ENCODE measurements at regions not wholly inside any gene's neighbourhood (a gene's known extent, or its start where the extent isn't known, plus 50 kb on each side); places are given as distances from the start of the nearest gene placed in this dataset.

DNA sequence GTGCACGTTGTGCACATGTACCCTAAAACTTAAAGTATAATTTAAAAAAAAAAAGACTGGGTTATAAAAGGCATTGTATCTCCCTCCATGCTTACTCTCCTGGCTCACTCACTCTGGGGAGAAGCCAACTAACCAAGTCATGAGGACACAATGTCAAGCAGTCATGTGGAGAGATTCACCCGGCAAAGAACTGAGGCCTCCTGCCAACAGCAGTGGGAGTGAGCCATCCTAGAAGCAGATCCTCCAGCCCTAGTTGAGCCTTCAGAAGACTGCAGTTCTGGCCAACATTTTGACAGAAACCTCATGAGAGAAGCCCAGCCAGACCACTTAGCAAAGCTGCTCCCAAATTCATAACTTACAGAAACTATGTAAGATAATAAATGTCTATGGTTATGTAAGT, 521.7 kb upstream of the FZD8 start:
- ChIA-PET SMC1A (ENCODE audit: uncharacterized antibody, unreplicated experiment) (no interaction called here), POLR2A (no interaction called here), CTCF (no interaction called here), RAD21 (ENCODE audit: unreplicated experiment) (no interaction called here)
- intact Hi-C loops (cut with micrococcal nuclease; ENCODE audit: unreplicated experiment): no loop called here
- no TSS peak for BruUV-seq (replicated peaks)
- H3K4me3 ChIP-seq: no peak overlapping the region
- no peaks in the 10 kb centered on the region for H3K4me1 ChIP-seq (ENCODE audit: control insufficient read depth, insufficient read depth, low read length)
- FAIRE-seq (no peak), ATAC-seq (no peak), DNase-seq (ENCODE audit: low read depth, low spot score) (no peak)
- no peaks in the 10 kb centered on the region for H3K27me3 ChIP-seq (replicated peaks in 1 of 2; ENCODE audit: control insufficient read depth in 2 of 2, insufficient read depth in 2 of 2, low read length in 1 of 2)
- in situ Hi-C loops (cut with MboI): no loop called here
- H3K36me3 ChIP-seq (ENCODE audit: control insufficient read depth in 2 of 2, insufficient read depth in 2 of 2, low read length in 1 of 2): no peaks in the 10 kb centered on the region
- no peak for TF ChIP-seq KDM1A (IDR thresholded peaks at IDR 0.05; ENCODE audit: borderline replicate concordance)
- TF ChIP-seq, protein P1, sequence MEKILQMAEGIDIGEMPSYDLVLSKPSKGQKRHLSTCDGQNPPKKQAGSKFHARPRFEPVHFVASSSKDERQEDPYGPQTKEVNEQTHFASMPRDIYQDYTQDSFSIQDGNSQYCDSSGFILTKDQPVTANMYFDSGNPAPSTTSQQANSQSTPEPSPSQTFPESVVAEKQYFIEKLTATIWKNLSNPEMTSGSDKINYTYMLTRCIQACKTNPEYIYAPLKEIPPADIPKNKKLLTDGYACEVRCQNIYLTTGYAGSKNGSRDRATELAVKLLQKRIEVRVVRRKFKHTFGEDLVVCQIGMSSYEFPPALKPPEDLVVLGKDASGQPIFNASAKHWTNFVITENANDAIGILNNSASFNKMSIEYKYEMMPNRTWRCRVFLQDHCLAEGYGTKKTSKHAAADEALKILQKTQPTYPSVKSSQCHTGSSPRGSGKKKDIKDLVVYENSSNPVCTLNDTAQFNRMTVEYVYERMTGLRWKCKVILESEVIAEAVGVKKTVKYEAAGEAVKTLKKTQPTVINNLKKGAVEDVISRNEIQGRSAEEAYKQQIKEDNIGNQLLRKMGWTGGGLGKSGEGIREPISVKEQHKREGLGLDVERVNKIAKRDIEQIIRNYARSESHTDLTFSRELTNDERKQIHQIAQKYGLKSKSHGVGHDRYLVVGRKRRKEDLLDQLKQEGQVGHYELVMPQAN (conservative IDR thresholded peaks at IDR 0.05): no peak
- TF ChIP-seq SIX5 (IDR thresholded peaks at IDR 0.05; ENCODE audit: low read depth, low read length, severe bottlenecking): no peak
- TF ChIP-seq, protein P2, sequence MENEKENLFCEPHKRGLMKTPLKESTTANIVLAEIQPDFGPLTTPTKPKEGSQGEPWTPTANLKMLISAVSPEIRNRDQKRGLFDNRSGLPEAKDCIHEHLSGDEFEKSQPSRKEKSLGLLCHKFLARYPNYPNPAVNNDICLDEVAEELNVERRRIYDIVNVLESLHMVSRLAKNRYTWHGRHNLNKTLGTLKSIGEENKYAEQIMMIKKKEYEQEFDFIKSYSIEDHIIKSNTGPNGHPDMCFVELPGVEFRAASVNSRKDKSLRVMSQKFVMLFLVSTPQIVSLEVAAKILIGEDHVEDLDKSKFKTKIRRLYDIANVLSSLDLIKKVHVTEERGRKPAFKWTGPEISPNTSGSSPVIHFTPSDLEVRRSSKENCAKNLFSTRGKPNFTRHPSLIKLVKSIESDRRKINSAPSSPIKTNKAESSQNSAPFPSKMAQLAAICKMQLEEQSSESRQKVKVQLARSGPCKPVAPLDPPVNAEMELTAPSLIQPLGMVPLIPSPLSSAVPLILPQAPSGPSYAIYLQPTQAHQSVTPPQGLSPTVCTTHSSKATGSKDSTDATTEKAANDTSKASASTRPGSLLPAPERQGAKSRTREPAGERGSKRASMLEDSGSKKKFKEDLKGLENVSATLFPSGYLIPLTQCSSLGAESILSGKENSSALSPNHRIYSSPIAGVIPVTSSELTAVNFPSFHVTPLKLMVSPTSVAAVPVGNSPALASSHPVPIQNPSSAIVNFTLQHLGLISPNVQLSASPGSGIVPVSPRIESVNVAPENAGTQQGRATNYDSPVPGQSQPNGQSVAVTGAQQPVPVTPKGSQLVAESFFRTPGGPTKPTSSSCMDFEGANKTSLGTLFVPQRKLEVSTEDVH (IDR thresholded peaks at IDR 0.05; ENCODE audit: low read depth, partially characterized antibody): no peak
- TF ChIP-seq BHLHE40 (IDR thresholded peaks at IDR 0.05; ENCODE audit: borderline replicate concordance in 1 of 2, low read depth in 2 of 2, low read length in 1 of 2): no peak
- no peak for TF ChIP-seq BRCA1 (IDR thresholded peaks at IDR 0.05; ENCODE audit: low read depth, low read length)
- TF ChIP-seq SPI1 (IDR thresholded peaks at IDR 0.05; ENCODE audit: borderline replicate concordance, insufficient read depth, low read depth, low read length): no peak
- TF ChIP-seq SUPT20H (IDR thresholded peaks at IDR 0.05; ENCODE audit: borderline replicate concordance, control insufficient read depth, low read depth, low read length): no peak
- no peak for TF ChIP-seq GATAD2B (conservative IDR thresholded peaks at IDR 0.05; ENCODE audit: low read depth)
- TF ChIP-seq TAF1 (IDR thresholded peaks at IDR 0.05; ENCODE audit: borderline replicate concordance, low read depth, low read length): no peak
- no peak overlapping the region for H3K9ac ChIP-seq (ENCODE audit: control insufficient read depth, insufficient read depth, low read length)
- no peak overlapping the region for H3K4me2 ChIP-seq (ENCODE audit: control insufficient read depth, insufficient read depth)
- no peaks in the 10 kb centered on the region for H3K79me2 ChIP-seq (ENCODE audit: control insufficient read depth, insufficient read depth, low read length)
- no peaks in the 10 kb centered on the region for H3K9me3 ChIP-seq (replicated peaks; ENCODE audit: control insufficient read depth, insufficient read depth, low read length)
- H4K20me1 ChIP-seq (ENCODE audit: control insufficient read depth, insufficient read depth): no peaks in the 10 kb centered on the region
- H3K27ac ChIP-seq (ENCODE audit: control insufficient read depth, insufficient read depth): no peak overlapping the region
- 79% methylated on average over 2 of the region's 2 CpGs for WGBS (ENCODE audit: insufficient coverage, insufficient replicate concordance, low lambda C conversion rate, missing lambda C conversion rate)
- H2AFZ ChIP-seq (ENCODE audit: control insufficient read depth, low read depth, low read length): no peak overlapping the region
